SJCRH30 (cell line): ENCODE measurements at regions not wholly inside any gene's neighbourhood (a gene's known extent, or its start where the extent isn't known, plus 50 kb on each side); places are given as distances from the start of the nearest gene placed in this dataset.
"Not testable (repeated sequence)": the region's sequence is repeated elsewhere in the genome, so short reads cannot be mapped to it uniquely, and the experiment has no call there.

Experiments used
- DNase-seq, 2 experiments: peaks; one replicate each; pipeline ENCODE4 v3.0.0-alpha.2; 2015 to 2020
- H3K27ac ChIP-seq: fragments of 250-450 bp; sonication (Bioruptor Pico); 2 replicates; pipeline ENCODE4 v1.5.1; 2020; ENCODE audit warnings: mild to moderate bottlenecking, moderate library complexity
- H3K27me3 ChIP-seq: fragments of 250-450 bp; sonication (Bioruptor Pico); 2 replicates; pipeline ENCODE4 v1.5.1; 2020; ENCODE audit warnings: mild to moderate bottlenecking, moderate library complexity
- H3K36me3 ChIP-seq: fragments of 250-450 bp; sonication (Bioruptor Pico); 2 replicates; pipeline ENCODE4 v1.5.1; 2020; ENCODE audit warnings: mild to moderate bottlenecking, moderate library complexity
- H3K4me1 ChIP-seq: fragments of 250-450 bp; sonication (Bioruptor Pico); 2 replicates; pipeline ENCODE4 v1.5.1; 2020; ENCODE audit warnings: mild to moderate bottlenecking, moderate library complexity
- H3K4me3 ChIP-seq: fragments of 250-450 bp; sonication (Bioruptor Pico); 2 replicates; pipeline ENCODE4 v1.5.1; 2020; ENCODE audit warnings: mild to moderate bottlenecking, moderate library complexity
- H3K9me3 ChIP-seq: fragments of 250-450 bp; sonication (Bioruptor Pico); replicated peaks from 2 replicates; pipeline ENCODE4 v1.5.1; 2020; ENCODE audit warnings: mild to moderate bottlenecking, moderate library complexity

GRCh38 chr12:54799966-54800365, 54.4 kb upstream of the MUCL1 start:
- not testable (repeated sequence) for H3K27ac ChIP-seq, H3K4me3 ChIP-seq, DNase-seq, H3K9me3 ChIP-seq, H3K4me1 ChIP-seq, H3K36me3 ChIP-seq, H3K27me3 ChIP-seq

- Histone ChIP-seq H3K9me3 (no peaks in the 10 kb centered on the region), H3K36me3 (no peaks in the 10 kb centered on the region), H3K4me1 (no peaks in the 10 kb centered on the region), H3K27me3 (no peaks in the 10 kb centered on the region), H3K4me3 (no peak overlapping the region), H3K27ac (no peak overlapping the region)
- no peak for DNase-seq
Observed at GRCh38 chr12:54798651-54799050, 55.7 kb upstream of the MUCL1 start.

GRCh38 chr12:54796991-54797390, 57.3 kb upstream of the MUCL1 start:
- H3K4me1 ChIP-seq: no peaks in the 10 kb centered on the region
- no peak overlapping the region for H3K27ac ChIP-seq
- H3K9me3 ChIP-seq: no peaks in the 10 kb centered on the region
- no peaks in the 10 kb centered on the region for H3K27me3 ChIP-seq
- no peak for DNase-seq
- H3K36me3 ChIP-seq: no peaks in the 10 kb centered on the region
- H3K4me3 ChIP-seq: no peak overlapping the region

GRCh38 chr12:54795644-54796043, 58.7 kb upstream of the MUCL1 start:
- Histone ChIP-seq H3K4me1 (no peaks in the 10 kb centered on the region), H3K27me3 (no peaks in the 10 kb centered on the region), H3K4me3 (no peak overlapping the region), H3K27ac (no peak overlapping the region), H3K9me3 (no peaks in the 10 kb centered on the region), H3K36me3 (no peaks in the 10 kb centered on the region)
- DNase-seq: no peak

- no peak for DNase-seq
- no peaks in the 10 kb centered on the region for H3K36me3 ChIP-seq
- H3K4me3 ChIP-seq: no peak overlapping the region
- no peaks in the 10 kb centered on the region for H3K4me1 ChIP-seq
- H3K27ac ChIP-seq: no peak overlapping the region
- H3K9me3 ChIP-seq: no peaks in the 10 kb centered on the region
- no peaks in the 10 kb centered on the region for H3K27me3 ChIP-seq
Observed at GRCh38 chr12:54786081-54786480, 68.2 kb upstream of the MUCL1 start.

GRCh38 chr12:54784115-54784514, 70.2 kb upstream of the MUCL1 start:
- no peaks in the 10 kb centered on the region for H3K27me3 ChIP-seq
- no peak overlapping the region for H3K27ac ChIP-seq
- H3K4me1 ChIP-seq: no peaks in the 10 kb centered on the region
- H3K9me3 ChIP-seq: no peaks in the 10 kb centered on the region
- DNase-seq: no peak
- no peak overlapping the region for H3K4me3 ChIP-seq
- H3K36me3 ChIP-seq: no peaks in the 10 kb centered on the region

- H3K4me3 ChIP-seq, H3K27me3 ChIP-seq, DNase-seq, H3K4me1 ChIP-seq, H3K36me3 ChIP-seq, H3K27ac ChIP-seq, H3K9me3 ChIP-seq: not testable (repeated sequence)
Observed at GRCh38 chr12:54777031-54777430, 77.3 kb upstream of the MUCL1 start.

- Histone ChIP-seq H3K36me3 (no peaks in the 10 kb centered on the region), H3K4me1 (no peaks in the 10 kb centered on the region), H3K27ac (no peak overlapping the region), H3K9me3 (no peaks in the 10 kb centered on the region), H3K27me3 (no peaks in the 10 kb centered on the region), H3K4me3 (no peak overlapping the region)
- DNase-seq: no peak
Observed at GRCh38 chr12:54773593-54773992, 80.7 kb upstream of the MUCL1 start.

- Histone ChIP-seq H3K27me3 (no peaks in the 10 kb centered on the region), H3K36me3 (no peaks in the 10 kb centered on the region), H3K4me3 (no peak overlapping the region), H3K27ac (no peak overlapping the region), H3K9me3 (no peaks in the 10 kb centered on the region), H3K4me1 (no peaks in the 10 kb centered on the region)
- DNase-seq: no peak
Observed at GRCh38 chr12:54765652-54766051, 88.7 kb upstream of the MUCL1 start.

- no peaks in the 10 kb centered on the region for H3K27me3 ChIP-seq
- no peaks in the 10 kb centered on the region for H3K9me3 ChIP-seq
- no peak overlapping the region for H3K4me3 ChIP-seq
- H3K4me1 ChIP-seq: no peaks in the 10 kb centered on the region
- H3K27ac ChIP-seq: no peak overlapping the region
- no peaks in the 10 kb centered on the region for H3K36me3 ChIP-seq
- DNase-seq: no peak
Observed at GRCh38 chr12:54762390-54762789, 91.9 kb upstream of the MUCL1 start.

GRCh38 chr12:54759751-54760150, 94.6 kb upstream of the MUCL1 start:
- no peak overlapping the region for H3K27ac ChIP-seq
- no peaks in the 10 kb centered on the region for H3K4me1 ChIP-seq
- no peaks in the 10 kb centered on the region for H3K9me3 ChIP-seq
- H3K36me3 ChIP-seq: no peaks in the 10 kb centered on the region
- H3K4me3 ChIP-seq: no peak overlapping the region
- no peaks in the 10 kb centered on the region for H3K27me3 ChIP-seq
- DNase-seq: peak in 1 of 2 experiments; percentile 24

- H3K9me3 ChIP-seq: no peaks in the 10 kb centered on the region
- no peaks in the 10 kb centered on the region for H3K27me3 ChIP-seq
- H3K36me3 ChIP-seq: no peaks in the 10 kb centered on the region
- no peak overlapping the region for H3K4me3 ChIP-seq
- H3K27ac ChIP-seq: no peak overlapping the region
- no peak for DNase-seq
- no peaks in the 10 kb centered on the region for H3K4me1 ChIP-seq
Observed at GRCh38 chr12:54751493-54751892, 102.8 kb upstream of the MUCL1 start.

GRCh38 chr12:54749191-54749818, 101.1 kb upstream of the DCD start:
- no peaks in the 10 kb centered on the region for H3K4me1 ChIP-seq
- H3K27ac ChIP-seq: no peak overlapping the region
- no peaks in the 10 kb centered on the region for H3K36me3 ChIP-seq
- no peak overlapping the region for H3K4me3 ChIP-seq
- no peaks in the 10 kb centered on the region for H3K27me3 ChIP-seq
- DNase-seq: peak; percentile 2 to 65
- H3K9me3 ChIP-seq: no peaks in the 10 kb centered on the region

- Histone ChIP-seq H3K27me3 (no peaks in the 10 kb centered on the region), H3K9me3 (no peaks in the 10 kb centered on the region), H3K36me3 (no peaks in the 10 kb centered on the region), H3K4me3 (no peak overlapping the region), H3K27ac (no peak overlapping the region), H3K4me1 (no peaks in the 10 kb centered on the region)
- no peak for DNase-seq
Observed at GRCh38 chr12:54744590-54744989, 96.4 kb upstream of the DCD start.

- DNase-seq: no peak
- Histone ChIP-seq H3K27me3 (no peaks in the 10 kb centered on the region), H3K27ac (no peak overlapping the region), H3K4me3 (no peak overlapping the region), H3K9me3 (no peaks in the 10 kb centered on the region), H3K4me1 (no peaks in the 10 kb centered on the region), H3K36me3 (no peaks in the 10 kb centered on the region)
Observed at GRCh38 chr12:54740882-54741281, 92.7 kb upstream of the DCD start.

GRCh38 chr12:54736549-54736948, 88.4 kb upstream of the DCD start:
- no peaks in the 10 kb centered on the region for H3K27me3 ChIP-seq
- no peak overlapping the region for H3K27ac ChIP-seq
- H3K4me1 ChIP-seq: no peaks in the 10 kb centered on the region
- DNase-seq: no peak
- H3K4me3 ChIP-seq: no peak overlapping the region
- H3K36me3 ChIP-seq: no peaks in the 10 kb centered on the region
- H3K9me3 ChIP-seq: no peaks in the 10 kb centered on the region
